ENCODE measurements at regions not wholly inside any gene's neighbourhood (a gene's known extent, or its start where the extent isn't known, plus 50 kb on each side); places are given as distances from the start of the nearest gene placed in this dataset.

GRCh38 chr3:17982211-17982880 is 239.9 kb upstream of the TBC1D5 start:
- intact Hi-C loops (cut with DNase I) = no loop called here
- no peak for ATAC-seq
- DNase-seq (ENCODE audit: missing footprints) = no peak

- DNase-seq (ENCODE audit: missing footprints) = no peak
- intact Hi-C loops (cut with DNase I) = no loop called here
- ATAC-seq = no peak
Measured at GRCh38 chr3:17980863-17981262, 238.4 kb upstream of the TBC1D5 start.

GRCh38 chr3:17979911-17980310 is 237.5 kb upstream of the TBC1D5 start:
- no peak for ATAC-seq
- intact Hi-C loops (cut with DNase I) = no loop called here

GRCh38 chr3:17979252-17979651 is 236.8 kb upstream of the TBC1D5 start:
- ATAC-seq (peak; percentile 60), DNase-seq (ENCODE audit: missing footprints) (no peak)
- intact Hi-C loops (cut with DNase I) = no loop called here

More at GRCh38 chr3:17979911-17980310, 237.5 kb upstream of the TBC1D5 start:
- DNase-seq (ENCODE audit: missing footprints) = no peak

- intact Hi-C loops (cut with DNase I) = no loop called here
- no peak for ATAC-seq
Measured at GRCh38 chr3:17974206-17974841, 231.9 kb upstream of the TBC1D5 start.

GRCh38 chr3:17972959-17973906 is 230.8 kb upstream of the TBC1D5 start:
- ATAC-seq = no peak
- intact Hi-C loops (cut with DNase I) = no loop called here
- DNase-seq (ENCODE audit: missing footprints) = no peak

More at GRCh38 chr3:17974206-17974841, 231.9 kb upstream of the TBC1D5 start:
- DNase-seq (ENCODE audit: missing footprints) = no peak

- DNase-seq (ENCODE audit: missing footprints) (no peak), ATAC-seq (no peak)
- intact Hi-C loops (cut with DNase I) = no loop called here
Measured at GRCh38 chr3:17972476-17972875, 230.0 kb upstream of the TBC1D5 start.

GRCh38 chr3:17972030-17972429 is 229.6 kb upstream of the TBC1D5 start:
- ATAC-seq (no peak), DNase-seq (ENCODE audit: missing footprints) (no peak)
- intact Hi-C loops (cut with DNase I) = no loop called here

- no peak for ATAC-seq
- no peak for DNase-seq (ENCODE audit: missing footprints)
- intact Hi-C loops (cut with DNase I) = no loop called here
Measured at GRCh38 chr3:17969985-17970568, 227.6 kb upstream of the TBC1D5 start.

- ATAC-seq = no peak
- DNase-seq (ENCODE audit: missing footprints) = no peak
- intact Hi-C loops (cut with DNase I) = no loop called here
Measured at GRCh38 chr3:17969244-17969643, 226.8 kb upstream of the TBC1D5 start.

GRCh38 chr3:17967953-17968607 is 225.6 kb upstream of the TBC1D5 start:
- DNase-seq (ENCODE audit: missing footprints) (no peak), ATAC-seq (no peak)
- intact Hi-C loops (cut with DNase I) = no loop called here

- intact Hi-C loops (cut with DNase I) = no loop called here
- ATAC-seq (peak; percentile 37), DNase-seq (ENCODE audit: missing footprints) (no peak)
Measured at GRCh38 chr3:17967111-17967510, 224.7 kb upstream of the TBC1D5 start.

- ATAC-seq (no peak), DNase-seq (ENCODE audit: missing footprints) (no peak)
- intact Hi-C loops (cut with DNase I) = no loop called here
Measured at GRCh38 chr3:17965331-17965730, 222.9 kb upstream of the TBC1D5 start.

- no peak for ATAC-seq
- DNase-seq (ENCODE audit: missing footprints) = no peak
- intact Hi-C loops (cut with DNase I) = no loop called here
Measured at GRCh38 chr3:17964108-17964507, 221.7 kb upstream of the TBC1D5 start.

GRCh38 chr3:17955411-17955810 is 213.0 kb upstream of the TBC1D5 start:
- ATAC-seq (no peak), DNase-seq (ENCODE audit: missing footprints) (no peak)
- intact Hi-C loops (cut with DNase I) = no loop called here

GRCh38 chr3:17954801-17955200 is 212.4 kb upstream of the TBC1D5 start:
- DNase-seq (ENCODE audit: missing footprints) (no peak), ATAC-seq (no peak)
- intact Hi-C loops (cut with DNase I) = no loop called here

GRCh38 chr3:17951241-17951640 is 208.8 kb upstream of the TBC1D5 start:
- no peak for ATAC-seq
- intact Hi-C loops (cut with DNase I) = no loop called here
- DNase-seq (ENCODE audit: missing footprints) = no peak

- intact Hi-C loops (cut with DNase I) = no loop called here
- ATAC-seq (no peak), DNase-seq (ENCODE audit: missing footprints) (no peak)
Measured at GRCh38 chr3:17949101-17949500, 206.7 kb upstream of the TBC1D5 start.

GRCh38 chr3:17947833-17948232 is 205.4 kb upstream of the TBC1D5 start:
- intact Hi-C loops (cut with DNase I) = no loop called here
- ATAC-seq (no peak), DNase-seq (ENCODE audit: missing footprints) (no peak)
